ENCODE measurements at regions not wholly inside any gene's neighbourhood (a gene's known extent, or its start where the extent isn't known, plus 50 kb on each side); places are given as distances from the start of the nearest gene placed in this dataset.

- DNase-seq (ENCODE audit: low read depth), result no peak
Observed at GRCh38 chr6:140586426-140587061, 1212.1 kb upstream of the CITED2 start.

GRCh38 chr6:140581601-140582000 is 1207.2 kb upstream of the CITED2 start:
- DNase-seq (ENCODE audit: low read depth), result no peak

- DNase-seq (ENCODE audit: low read depth), result no peak
Observed at GRCh38 chr6:140579918-140580317, 1205.5 kb upstream of the CITED2 start.

GRCh38 chr6:140576004-140576555 is 1201.6 kb upstream of the CITED2 start:
- DNase-seq (ENCODE audit: low read depth), result no peak

- no peak for DNase-seq (ENCODE audit: low read depth)
Observed at GRCh38 chr6:140572867-140573266, 1198.4 kb upstream of the CITED2 start.

GRCh38 chr6:140572129-140572528 is 1197.7 kb upstream of the CITED2 start:
- no peak for DNase-seq (ENCODE audit: low read depth)

- no peak for DNase-seq (ENCODE audit: low read depth)
Observed at GRCh38 chr6:140571145-140571544, 1196.7 kb upstream of the CITED2 start.

- DNase-seq (ENCODE audit: low read depth), result no peak
Observed at GRCh38 chr6:140567466-140567865, 1193.0 kb upstream of the CITED2 start.

GRCh38 chr6:140566781-140567277 is 1192.4 kb upstream of the CITED2 start:
- no peak for DNase-seq (ENCODE audit: low read depth)

GRCh38 chr6:140563728-140564127 is 1189.3 kb upstream of the CITED2 start:
- DNase-seq (ENCODE audit: low read depth), result no peak

GRCh38 chr6:140561701-140562100 is 1187.3 kb upstream of the CITED2 start:
- DNase-seq (ENCODE audit: low read depth), result no peak

GRCh38 chr6:140560671-140561070 is 1186.2 kb upstream of the CITED2 start:
- DNase-seq (ENCODE audit: low read depth), result no peak

- no peak for DNase-seq (ENCODE audit: low read depth)
Observed at GRCh38 chr6:140559458-140559857, 1185.0 kb upstream of the CITED2 start.

GRCh38 chr6:140554421-140554820 is 1180.0 kb upstream of the CITED2 start:
- DNase-seq (ENCODE audit: low read depth), result no peak

GRCh38 chr6:140548366-140548765 is 1173.9 kb upstream of the CITED2 start:
- DNase-seq (ENCODE audit: low read depth), result no peak

GRCh38 chr6:140546640-140547039 is 1172.2 kb upstream of the CITED2 start:
- no peak for DNase-seq (ENCODE audit: low read depth)

GRCh38 chr6:140544431-140544830 is 1170.0 kb upstream of the CITED2 start:
- no peak for DNase-seq (ENCODE audit: low read depth)

- DNase-seq (ENCODE audit: low read depth), result no peak
Observed at GRCh38 chr6:140542863-140543262, 1168.4 kb upstream of the CITED2 start.

- DNase-seq (ENCODE audit: low read depth), result no peak
Observed at GRCh38 chr6:140541288-140541687, 1166.8 kb upstream of the CITED2 start.

- no peak for DNase-seq (ENCODE audit: low read depth)
Observed at GRCh38 chr6:140540743-140541142, 1166.3 kb upstream of the CITED2 start.

GRCh38 chr6:140538926-140539325 is 1164.5 kb upstream of the CITED2 start:
- no peak for DNase-seq (ENCODE audit: low read depth)

- DNase-seq (ENCODE audit: low read depth), result no peak
Observed at GRCh38 chr6:140537834-140538705, 1163.6 kb upstream of the CITED2 start.

GRCh38 chr6:140537211-140537610 is 1162.8 kb upstream of the CITED2 start:
- DNase-seq (ENCODE audit: low read depth), result no peak
